Caco-2 (cell line): ENCODE measurements at regions not wholly inside any gene's neighbourhood (a gene's known extent, or its start where the extent isn't known, plus 50 kb on each side); places are given as distances from the start of the nearest gene placed in this dataset.
"Not testable (repeated sequence)": the region's sequence is repeated elsewhere in the genome, so short reads cannot be mapped to it uniquely, and the experiment has no call there.

ENCODE experiments used
- BruUV-seq: library from RNA; stranded (reverse); fragments of 400-500 nt; replicated peaks from 2 replicates; lab custom pipeline; 2021; lab: Mats Ljungman, UMichigan
- CTCF ChIA-PET: fragments of 300-600 bp; sonication (Branson Sonifier 250); formaldehyde crosslinking; loops from one replicate; lab custom pipeline; 2022; ENCODE audit warnings: antibody characterized with exemption; lab: Charles Lee
- POLR2A ChIA-PET: fragments of 300-600 bp; sonication (Branson Sonifier 250); formaldehyde crosslinking; loops from one replicate; lab custom pipeline; 2022; ENCODE audit warnings: antibody characterized with exemption; lab: Charles Lee
- DNase-seq, 2 experiments: peaks; one replicate each; pipeline versions ENCODE4 v3.0.0 to v3.0.0-alpha.2; 2020 to 2022
- H3K27me3 ChIP-seq: replicated peaks from 2 replicates; pipeline ENCODE4 v1.6.0; 2011; ENCODE audit warnings: low read length; ENCODE audit not compliant: control insufficient read depth, insufficient read depth
- H3K36me3 ChIP-seq: 2 replicates; pipeline ENCODE4 v1.5.1; 2011; ENCODE audit warnings: low read length; ENCODE audit not compliant: control insufficient read depth, insufficient read depth
- H3K4me1 ChIP-seq: fragments of 250-450 bp; sonication (Bioruptor Pico); 2 replicates; pipeline ENCODE4 v1.5.1; 2020; ENCODE audit warnings: mild to moderate bottlenecking
- H3K4me3 ChIP-seq: 2 replicates; pipeline ENCODE4 v1.5.1; 2011; ENCODE audit warnings: low read depth, mild to moderate bottlenecking, control low read depth, low read length
- H3K9me3 ChIP-seq: fragments of 250-450 bp; sonication (Bioruptor Pico); 2 replicates; pipeline ENCODE4 v1.5.1; 2020; ENCODE audit warnings: mild to moderate bottlenecking, moderate library complexity
- H3K27ac Mint-ChIP-seq: one replicate; pipeline ENCODE4 v1.8.0; 2022; ENCODE audit warnings: mixed read lengths; ENCODE audit not compliant: unreplicated experiment
- H3K27me3 Mint-ChIP-seq: one replicate; pipeline ENCODE4 v1.8.0; 2022; ENCODE audit warnings: mixed read lengths; ENCODE audit not compliant: insufficient read depth, unreplicated experiment
- H3K36me3 Mint-ChIP-seq: one replicate; pipeline ENCODE4 v1.8.0; 2022; ENCODE audit warnings: mild to moderate bottlenecking, mixed read lengths; ENCODE audit not compliant: insufficient read depth, unreplicated experiment
- H3K4me1 Mint-ChIP-seq: one replicate; pipeline ENCODE4 v1.8.0; 2022; ENCODE audit warnings: low read depth, mixed read lengths; ENCODE audit not compliant: unreplicated experiment
- H3K4me3 Mint-ChIP-seq: one replicate; pipeline ENCODE4 v1.8.0; 2022; ENCODE audit warnings: mild to moderate bottlenecking, moderate library complexity, mixed read lengths; ENCODE audit not compliant: unreplicated experiment
- H3K9me3 Mint-ChIP-seq: one replicate; pipeline ENCODE4 v1.8.0; 2022; ENCODE audit warnings: mixed read lengths; ENCODE audit not compliant: unreplicated experiment
- CTCF ChIP-seq, 2 experiments: fragments of 200-600 bp in 1 of 2; IDR thresholded peaks; 1 replicate in 1 of 2; 2 replicates in 1 of 2; pipeline versions ENCODE4 v1.5.1 to v1.8.0; 2011 to 2022; ENCODE audit warnings: antibody characterized with exemption in 1 of 2, control low read depth in 1 of 2, inconsistent platforms in 1 of 2, low read depth in 1 of 2, low read length in 1 of 2, mild to moderate bottlenecking in 1 of 2, moderate library complexity in 1 of 2; ENCODE audit not compliant: insufficient read depth in 1 of 2, severe bottlenecking in 1 of 2, unreplicated experiment in 1 of 2
- intact Hi-C: fragments of 100-400 bp; cut with micrococcal nuclease; formaldehyde crosslinking; loops from one replicate; pipeline ENCODE4 v1.10.0; 2022; ENCODE audit not compliant: unreplicated experiment

GRCh38 chr16:65739518-65739917 is 617.7 kb upstream of the CDH11 start:
- Mint-ChIP-seq H3K9me3 (no peaks in the 10 kb centered on the region), H3K36me3 (no peaks in the 10 kb centered on the region), H3K4me1 (no peaks in the 10 kb centered on the region), H3K4me3 (no peak overlapping the region), H3K27ac (no peak overlapping the region), H3K27me3 (peaks cover 11% of the 10 kb centered on the region)
- no peak for TF ChIP-seq CTCF (IDR thresholded peaks at IDR 0.05; ENCODE audit: insufficient read depth in 1 of 2, low read depth in 1 of 2, low read length in 1 of 2, severe bottlenecking in 1 of 2, unreplicated experiment in 1 of 2)
- ChIA-PET CTCF (no interaction called here), POLR2A (no interaction called here)
- intact Hi-C loops = no loop called here
- BruUV-seq = no TSS peak
- Histone ChIP-seq H3K4me1 (no peaks in the 10 kb centered on the region), H3K27me3 (no peaks in the 10 kb centered on the region), H3K9me3 (no peaks in the 10 kb centered on the region), H3K36me3 (no peaks in the 10 kb centered on the region), H3K4me3 (no peak overlapping the region)
- DNase-seq = no peak

- H3K9me3 ChIP-seq = no peaks in the 10 kb centered on the region
- Mint-ChIP-seq H3K4me3 (no peak overlapping the region), H3K36me3 (no peaks in the 10 kb centered on the region), H3K9me3 (no peaks in the 10 kb centered on the region), H3K4me1 (no peaks in the 10 kb centered on the region), H3K27ac (no peak overlapping the region), H3K27me3 (peaks cover 9% of the 10 kb centered on the region)
- intact Hi-C loops = no loop called here
- ChIA-PET POLR2A (no interaction called here), CTCF (interaction anchor here (0.5 kb wide), 1 partner anchor 256 kb away, joined by 3 read pairs; no protein-coding TSS in a partner anchor)
- BruUV-seq = no TSS peak
- no peaks in the 10 kb centered on the region for H3K4me1 ChIP-seq
- TF ChIP-seq CTCF (IDR thresholded peaks at IDR 0.05; ENCODE audit: insufficient read depth in 1 of 2, low read depth in 1 of 2, low read length in 1 of 2, severe bottlenecking in 1 of 2, unreplicated experiment in 1 of 2) = no peak
- H3K27me3 ChIP-seq = no peaks in the 10 kb centered on the region
- no peak overlapping the region for H3K4me3 ChIP-seq
- no peak for DNase-seq
- no peaks in the 10 kb centered on the region for H3K36me3 ChIP-seq
Observed at GRCh38 chr16:65737831-65738230, 616.0 kb upstream of the CDH11 start.

GRCh38 chr16:65735615-65736014 is 613.8 kb upstream of the CDH11 start:
- H3K9me3 Mint-ChIP-seq, H3K4me3 Mint-ChIP-seq, CTCF ChIA-PET, H3K27me3 ChIP-seq, H3K27me3 Mint-ChIP-seq, BruUV-seq, H3K4me3 ChIP-seq, H3K4me1 ChIP-seq, intact Hi-C loops, DNase-seq, H3K4me1 Mint-ChIP-seq, H3K27ac Mint-ChIP-seq, H3K9me3 ChIP-seq, POLR2A ChIA-PET, H3K36me3 ChIP-seq, H3K36me3 Mint-ChIP-seq: not testable (repeated sequence)

- Mint-ChIP-seq H3K4me3 (no peak overlapping the region), H3K27me3 (peaks cover 2% of the 10 kb centered on the region)
- CTCF ChIA-PET = no interaction called here
Observed at GRCh38 chr16:65733721-65734120, 611.9 kb upstream of the CDH11 start.

More at GRCh38 chr16:65733721-65734120, 611.9 kb upstream of the CDH11 start:
- intact Hi-C loops = no loop called here
- Mint-ChIP-seq H3K9me3 (no peaks in the 10 kb centered on the region), H3K4me1 (no peaks in the 10 kb centered on the region), H3K27ac (no peak overlapping the region), H3K36me3 (no peaks in the 10 kb centered on the region)
- H3K36me3 ChIP-seq = no peaks in the 10 kb centered on the region
- no peaks in the 10 kb centered on the region for H3K9me3 ChIP-seq
- TF ChIP-seq CTCF (IDR thresholded peaks at IDR 0.05; ENCODE audit: insufficient read depth in 1 of 2, low read depth in 1 of 2, low read length in 1 of 2, severe bottlenecking in 1 of 2, unreplicated experiment in 1 of 2) = no peak
- DNase-seq = no peak
- H3K4me3 ChIP-seq = no peak overlapping the region
- no TSS peak for BruUV-seq
- no peaks in the 10 kb centered on the region for H3K4me1 ChIP-seq
- H3K27me3 ChIP-seq = no peaks in the 10 kb centered on the region
- POLR2A ChIA-PET = no interaction called here
